NCI-H1417 treated with DMSO at 0.1 percent for 48 hours (cell line): ENCODE measurements at regions not wholly inside any gene's neighbourhood (a gene's known extent, or its start where the extent isn't known, plus 50 kb on each side); places are given as distances from the start of the nearest gene placed in this dataset.
"Not testable (repeated sequence)": the region's sequence is repeated elsewhere in the genome, so short reads cannot be mapped to it uniquely, and the experiment has no call there.

Source experiments
- DNase-seq: peaks from one replicate; lab custom pipeline; 2025; lab: John Stamatoyannopoulos, UW

DNA sequence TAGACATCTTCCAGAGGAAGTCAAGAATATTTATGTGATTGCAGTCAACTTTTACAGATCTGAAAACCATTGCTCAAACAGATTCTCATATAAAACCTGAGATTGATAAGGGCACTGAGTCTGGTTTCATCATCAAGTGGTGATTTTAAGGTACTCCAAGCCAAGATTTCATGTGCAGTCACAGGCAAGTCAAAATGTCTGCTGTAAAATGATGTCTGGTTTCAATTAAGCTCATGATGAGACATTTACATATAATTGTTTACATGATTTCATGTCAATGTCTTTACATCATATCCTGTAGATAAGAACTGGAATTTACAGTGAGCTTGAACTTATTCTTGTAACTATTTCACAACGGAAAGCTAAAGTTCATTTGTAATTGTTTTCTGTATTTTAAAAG, 1215.5 kb downstream of the ROBO2 start:
- no peak for DNase-seq

DNA sequence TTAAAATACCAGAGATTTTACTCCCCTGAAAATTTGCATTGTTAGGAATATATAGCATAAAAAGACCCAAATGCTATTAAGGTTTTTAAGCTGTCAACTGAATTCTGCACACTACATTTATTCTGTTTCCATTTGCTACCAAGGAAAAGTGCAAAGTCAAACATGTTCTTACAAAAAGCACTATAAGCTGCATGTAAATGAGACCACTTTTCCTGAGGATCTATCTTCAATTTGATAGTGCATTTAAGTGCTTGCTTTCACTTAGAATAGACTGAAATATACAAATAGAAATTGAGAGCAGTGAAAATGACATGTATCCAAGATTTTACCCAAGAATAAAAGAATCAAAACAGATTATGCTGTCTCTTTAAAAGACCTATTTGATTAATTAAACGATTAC, 1216.2 kb downstream of the ROBO2 start:
- DNase-seq: no peak

- no peak for DNase-seq
Observed at GRCh38 chr3:78257951-78258530, 1218.1 kb downstream of the ROBO2 start.

DNA sequence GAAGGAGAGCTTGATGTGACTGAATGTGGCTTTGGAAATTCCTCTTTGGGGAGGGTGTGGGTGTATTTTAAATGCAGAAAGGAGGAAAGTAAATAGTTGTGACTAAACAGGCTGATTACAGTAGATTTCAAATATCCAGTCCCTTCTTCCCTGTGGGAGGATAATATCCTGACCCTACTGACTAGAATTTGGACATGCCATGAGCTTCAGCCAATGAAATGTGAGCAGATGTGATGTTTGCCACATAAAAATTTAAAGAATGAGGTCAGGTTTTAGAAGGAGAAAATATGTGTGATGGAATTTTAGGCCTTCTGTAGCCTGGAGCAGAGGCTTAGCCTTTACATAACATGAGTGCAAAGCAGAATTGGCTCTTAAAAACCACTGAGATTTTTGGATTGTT, 1218.9 kb downstream of the ROBO2 start:
- DNase-seq: no peak

GRCh38 chr3:78260388-78260787, 1220.5 kb downstream of the ROBO2 start:
- DNase-seq: no peak

- not testable (repeated sequence) for DNase-seq
Observed at GRCh38 chr3:78266550-78266949, 1226.7 kb downstream of the ROBO2 start.

GRCh38 chr3:78267235-78267634, 1227.3 kb downstream of the ROBO2 start:
- no peak for DNase-seq

- DNase-seq: no peak
Observed at GRCh38 chr3:78268087-78268486, 1228.2 kb downstream of the ROBO2 start.

- no peak for DNase-seq
Observed at GRCh38 chr3:78268716-78269668, 1229.1 kb downstream of the ROBO2 start.

DNA sequence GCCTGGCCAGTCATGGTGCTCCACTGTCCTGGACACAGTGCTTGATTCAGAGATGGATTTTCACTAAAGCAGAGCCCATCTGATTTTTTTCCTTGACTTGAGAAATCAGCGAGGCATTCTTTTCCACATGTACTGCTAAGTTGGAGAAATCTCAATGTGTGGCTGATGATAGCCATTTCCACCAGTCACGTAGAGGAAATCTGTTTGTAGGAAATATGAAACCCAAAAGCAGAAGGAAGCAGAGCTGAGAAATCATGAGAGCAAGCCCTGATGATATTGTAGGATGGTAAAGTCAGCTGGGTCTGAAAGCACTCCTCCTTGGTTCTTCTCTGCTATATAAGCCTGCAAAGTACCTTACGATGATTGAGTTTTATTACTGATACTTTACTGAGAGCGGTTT, 1233.4 kb downstream of the ROBO2 start:
- DNase-seq: no peak

DNA sequence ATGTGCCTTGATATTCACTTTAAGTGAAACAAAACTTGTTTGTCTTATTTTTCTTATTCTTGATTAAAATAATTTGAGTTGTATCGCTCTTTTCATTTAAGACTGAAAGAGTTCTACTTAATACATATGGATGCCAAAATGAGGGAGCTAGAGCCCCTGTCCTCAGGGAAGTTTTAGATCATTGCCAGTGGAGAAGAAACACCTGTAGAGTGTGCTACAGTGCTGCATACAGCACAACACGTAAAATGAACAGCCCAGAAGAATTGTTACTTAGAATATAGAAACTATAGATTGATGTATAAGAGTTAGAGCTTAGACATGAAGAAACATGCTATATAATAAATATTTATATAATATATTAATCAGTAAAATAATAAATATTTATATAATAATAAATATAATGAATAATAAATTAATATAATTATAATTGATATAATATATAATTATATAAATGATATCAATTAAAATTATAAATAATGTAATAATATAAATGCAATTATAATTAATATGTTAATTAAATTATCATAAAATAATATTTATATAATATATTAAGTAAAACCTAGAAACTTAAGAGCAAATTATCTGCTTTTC, 1234.7 kb downstream of the ROBO2 start:
- no peak for DNase-seq

DNA sequence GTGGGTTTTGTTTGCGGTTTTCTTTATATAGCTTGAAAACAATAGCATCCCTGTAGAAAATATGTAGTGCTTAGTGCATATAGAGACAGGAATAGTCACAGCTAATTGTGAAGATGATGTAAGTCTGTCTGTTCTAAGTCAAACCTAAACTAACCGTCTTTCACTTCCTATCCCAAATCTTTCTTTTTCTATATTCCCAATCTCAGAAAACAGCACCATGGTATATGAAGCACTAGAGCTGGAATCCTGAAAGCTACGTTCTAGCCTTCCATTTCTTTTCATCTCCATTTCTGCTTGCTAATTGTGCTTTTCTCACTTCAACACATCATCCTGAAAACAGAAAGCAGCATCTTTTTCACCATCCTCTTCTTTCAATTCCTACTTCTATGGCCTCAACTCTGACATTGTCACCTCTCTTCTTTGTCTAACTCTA, 1235.5 kb downstream of the ROBO2 start:
- no peak for DNase-seq

DNA sequence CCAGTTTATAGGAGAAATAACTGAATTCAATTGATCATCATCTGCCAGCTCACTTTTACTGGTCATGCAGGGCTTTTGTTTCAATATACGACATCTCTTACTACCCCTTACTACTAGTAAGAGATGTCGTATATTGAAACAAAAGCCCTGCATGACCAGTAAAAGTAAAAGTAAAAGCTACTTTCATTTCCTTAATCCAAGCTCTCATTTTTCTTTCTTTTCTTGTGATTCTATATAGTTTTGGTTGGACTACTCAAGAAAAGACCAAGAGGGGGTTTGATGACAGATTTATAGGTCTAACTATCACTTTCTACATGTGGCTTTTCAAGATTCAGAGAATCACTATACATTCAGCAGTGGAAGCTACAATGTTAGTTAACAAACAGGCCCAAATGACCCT, 1237.3 kb downstream of the ROBO2 start:
- no peak for DNase-seq

GRCh38 chr3:78277801-78278200, 1237.9 kb downstream of the ROBO2 start:
- no peak for DNase-seq

- DNase-seq: no peak
Observed at GRCh38 chr3:78279091-78279490, 1239.2 kb downstream of the ROBO2 start.

- no peak for DNase-seq
Observed at GRCh38 chr3:78281381-78281780, 1241.5 kb downstream of the ROBO2 start.

GRCh38 chr3:78283994-78284393, 1244.1 kb downstream of the ROBO2 start:
- no peak for DNase-seq

DNA sequence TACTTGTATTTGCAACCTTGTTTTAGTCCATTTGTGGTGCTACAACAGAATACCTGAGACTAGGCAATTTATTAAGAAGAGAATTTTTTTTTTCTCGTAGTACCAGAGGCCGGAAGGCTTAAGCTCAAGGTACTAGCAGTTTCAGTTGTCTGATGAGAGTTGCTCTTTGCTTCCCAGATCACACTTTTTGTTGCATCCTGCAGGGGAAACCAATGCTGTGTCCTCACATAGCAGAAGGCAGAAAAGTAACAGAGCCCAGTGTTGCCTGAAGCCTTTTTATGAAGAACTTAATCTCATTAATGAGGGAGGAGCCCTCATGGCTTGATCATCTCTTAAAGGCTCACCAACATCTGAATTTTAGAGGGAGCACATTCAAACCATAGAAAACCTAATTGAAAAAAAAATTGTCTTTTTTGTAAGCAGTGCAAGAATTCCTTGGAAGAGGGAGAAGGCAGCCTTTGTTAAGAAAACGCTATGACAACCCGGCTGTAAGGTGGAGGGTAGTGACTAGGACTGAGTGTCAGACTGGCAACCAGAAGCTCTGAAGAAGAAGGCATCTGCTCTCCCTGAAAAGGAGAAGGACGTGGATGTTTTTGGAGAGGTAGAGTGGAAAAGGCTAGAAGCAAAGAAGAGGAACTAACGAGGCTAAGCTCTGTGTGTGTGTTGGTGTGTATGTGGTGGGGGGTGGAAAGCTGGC, 1245.3 kb downstream of the ROBO2 start:
- no peak for DNase-seq

- no peak for DNase-seq
Observed at GRCh38 chr3:78287085-78287484, 1247.2 kb downstream of the ROBO2 start.

DNA sequence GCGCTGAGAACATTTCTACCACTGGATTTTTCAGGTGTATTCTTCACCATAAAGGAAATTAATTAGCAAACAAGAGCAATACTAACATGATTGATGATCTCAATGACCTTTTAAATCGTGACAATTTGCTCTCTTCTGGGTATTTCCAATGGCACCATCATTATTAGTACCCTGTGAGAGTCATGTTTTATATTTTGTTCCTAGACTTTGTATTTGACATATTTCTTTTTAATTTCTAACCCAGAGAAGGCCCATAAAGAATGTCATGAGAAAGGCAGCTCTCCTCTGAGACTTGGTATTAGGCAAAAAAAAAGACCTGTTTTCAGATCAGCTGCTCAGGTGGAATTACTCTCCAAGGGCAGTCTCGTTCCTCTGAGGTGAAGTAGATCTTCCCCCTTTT, 1253.4 kb downstream of the ROBO2 start:
- no peak for DNase-seq

DNA sequence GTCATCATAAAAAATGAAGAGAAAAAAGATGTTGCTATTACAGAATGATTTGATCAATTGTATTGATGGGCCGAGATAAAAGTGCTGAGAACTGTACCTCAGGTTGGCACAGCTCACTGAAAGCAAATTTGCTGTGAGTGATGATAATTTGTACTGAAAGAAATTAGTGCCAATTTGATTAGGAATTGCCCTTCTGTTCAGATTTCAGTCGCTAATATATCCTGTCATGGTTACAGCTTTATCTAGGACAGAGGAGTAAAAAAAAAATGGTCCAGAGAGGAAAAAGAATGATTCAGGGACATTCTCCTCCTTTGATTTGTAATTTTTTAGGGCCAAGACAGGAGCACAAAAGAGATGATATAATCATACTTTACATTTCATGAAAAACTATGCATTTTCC, 1264.2 kb downstream of the ROBO2 start:
- no peak for DNase-seq

- no peak for DNase-seq
Observed at GRCh38 chr3:78312851-78313250, 1273.0 kb downstream of the ROBO2 start.

GRCh38 chr3:78313332-78313731, 1273.4 kb downstream of the ROBO2 start:
- DNase-seq: no peak
